Activated B cell treated with CpG ODN at 0.5 μM for 24 hours (primary cell): ENCODE measurements at regions not wholly inside any gene's neighbourhood (a gene's known extent, or its start where the extent isn't known, plus 50 kb on each side); places are given as distances from the start of the nearest gene placed in this dataset.

Experiments used
- ATAC-seq: fragments of 200-7000 bp; cut with Tn5 transposase; one replicate; pipeline ENCODE4 v1.10.0; 2021; ENCODE audit warnings: low read depth, mild to moderate bottlenecking, moderate library complexity
- CTCF ChIA-PET: fragments of 350-600 bp; sonication (Branson Sonifier 250); formaldehyde crosslinking; loops from one replicate; lab custom pipeline; 2021; ENCODE audit warnings: antibody characterized with exemption; lab: Charles Lee
- POLR2A ChIA-PET: fragments of 350-600 bp; sonication (Branson Sonifier 250); formaldehyde crosslinking; loops from one replicate; lab custom pipeline; 2021; ENCODE audit warnings: antibody characterized with exemption; lab: Charles Lee
- DNase-seq: peaks from one replicate; pipeline ENCODE4 v3.0.0; 2022
- H3K27ac Mint-ChIP-seq: one replicate; pipeline ENCODE4 v1.8.0; 2020; ENCODE audit warnings: mixed read lengths
- H3K27me3 Mint-ChIP-seq: one replicate; pipeline ENCODE4 v1.8.0; 2021; ENCODE audit warnings: mixed read lengths
- H3K36me3 Mint-ChIP-seq: one replicate; pipeline ENCODE4 v1.8.0; 2021; ENCODE audit warnings: low read depth, mixed read lengths
- H3K4me1 Mint-ChIP-seq: one replicate; pipeline ENCODE4 v1.8.0; 2021; ENCODE audit warnings: mixed read lengths
- H3K4me3 Mint-ChIP-seq: one replicate; pipeline ENCODE4 v1.8.0; 2020; ENCODE audit warnings: mild to moderate bottlenecking, mixed read lengths
- H3K9me3 Mint-ChIP-seq: one replicate; pipeline ENCODE4 v1.8.0; 2020; ENCODE audit warnings: mixed read lengths
- intact Hi-C: fragments of 100-400 bp; cut with micrococcal nuclease; formaldehyde crosslinking; loops from one replicate; pipeline ENCODE4 v1.15.1; 2024
- TF ChIP-seq, protein P1 (sequence below): fragments of 200-600 bp; IDR thresholded peaks from one replicate; pipeline ENCODE4 v1.8.0; 2022; ENCODE audit warnings: antibody characterized with exemption, mild to moderate bottlenecking

DNA sequence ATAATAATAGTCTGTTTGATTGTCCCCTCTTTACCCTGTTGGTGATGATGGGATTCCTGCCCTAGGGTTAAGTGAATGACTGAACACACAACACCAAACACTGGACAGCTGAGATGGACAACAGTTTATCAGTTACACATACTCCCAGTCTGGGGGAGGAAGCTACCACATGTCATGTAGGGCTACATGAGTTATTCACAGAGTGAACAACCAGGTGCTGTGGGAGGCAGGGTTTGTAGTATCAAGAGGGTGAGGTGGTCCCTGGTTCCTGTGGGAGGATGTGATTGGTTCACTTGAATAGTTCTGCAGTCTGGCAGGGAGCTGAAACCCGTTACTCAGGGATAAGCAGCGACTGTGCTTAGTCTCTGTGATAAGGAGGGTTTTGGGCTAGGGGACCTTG is 88.8 kb upstream of the AP1S2 start:
- H3K4me3 Mint-ChIP-seq: no peak overlapping the region
- POLR2A ChIA-PET: no interaction called here
- intact Hi-C loops: no loop called here
- no peaks in the 10 kb centered on the region for H3K9me3 Mint-ChIP-seq
- ATAC-seq: no peak
- no peaks in the 10 kb centered on the region for H3K27me3 Mint-ChIP-seq
- TF ChIP-seq, protein P1, sequence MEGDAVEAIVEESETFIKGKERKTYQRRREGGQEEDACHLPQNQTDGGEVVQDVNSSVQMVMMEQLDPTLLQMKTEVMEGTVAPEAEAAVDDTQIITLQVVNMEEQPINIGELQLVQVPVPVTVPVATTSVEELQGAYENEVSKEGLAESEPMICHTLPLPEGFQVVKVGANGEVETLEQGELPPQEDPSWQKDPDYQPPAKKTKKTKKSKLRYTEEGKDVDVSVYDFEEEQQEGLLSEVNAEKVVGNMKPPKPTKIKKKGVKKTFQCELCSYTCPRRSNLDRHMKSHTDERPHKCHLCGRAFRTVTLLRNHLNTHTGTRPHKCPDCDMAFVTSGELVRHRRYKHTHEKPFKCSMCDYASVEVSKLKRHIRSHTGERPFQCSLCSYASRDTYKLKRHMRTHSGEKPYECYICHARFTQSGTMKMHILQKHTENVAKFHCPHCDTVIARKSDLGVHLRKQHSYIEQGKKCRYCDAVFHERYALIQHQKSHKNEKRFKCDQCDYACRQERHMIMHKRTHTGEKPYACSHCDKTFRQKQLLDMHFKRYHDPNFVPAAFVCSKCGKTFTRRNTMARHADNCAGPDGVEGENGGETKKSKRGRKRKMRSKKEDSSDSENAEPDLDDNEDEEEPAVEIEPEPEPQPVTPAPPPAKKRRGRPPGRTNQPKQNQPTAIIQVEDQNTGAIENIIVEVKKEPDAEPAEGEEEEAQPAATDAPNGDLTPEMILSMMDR: no peak
- no peak overlapping the region for H3K27ac Mint-ChIP-seq
- H3K4me1 Mint-ChIP-seq: peaks cover 3% of the 10 kb centered on the region
- DNase-seq: no peak
- CTCF ChIA-PET: no interaction called here
- H3K36me3 Mint-ChIP-seq: no peaks in the 10 kb centered on the region

GRCh38 chrX:15942307-15942706 is 87.7 kb upstream of the AP1S2 start:
- Mint-ChIP-seq H3K9me3 (no peaks in the 10 kb centered on the region), H3K4me1 (peaks cover 3% of the 10 kb centered on the region), H3K27me3 (no peaks in the 10 kb centered on the region), H3K4me3 (no peak overlapping the region), H3K27ac (no peak overlapping the region), H3K36me3 (no peaks in the 10 kb centered on the region)
- CTCF ChIA-PET: no interaction called here
- DNase-seq (no peak), ATAC-seq (no peak)
- TF ChIP-seq, protein P1: no peak
- POLR2A ChIA-PET: no interaction called here
- intact Hi-C loops: no loop called here

DNA sequence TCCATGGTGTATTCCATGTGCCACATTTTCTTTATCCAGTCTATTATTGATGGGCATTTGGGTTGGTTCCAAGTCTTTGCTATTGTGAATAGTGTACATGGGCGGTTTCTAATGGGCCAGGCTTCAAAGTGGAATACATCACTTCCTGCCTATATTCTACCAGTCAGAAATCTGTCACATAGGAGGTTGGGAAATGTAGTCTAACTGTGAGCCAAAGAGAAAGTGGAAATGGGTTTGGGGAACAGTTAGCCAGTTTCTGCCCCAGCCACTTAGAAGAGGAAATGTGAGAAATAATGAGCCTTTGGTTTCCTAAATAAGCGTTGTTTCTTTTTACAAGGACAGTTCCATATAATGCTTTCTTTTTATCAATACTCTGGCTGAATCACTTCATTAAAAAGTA is 85.1 kb upstream of the AP1S2 start:
- ATAC-seq (no peak), DNase-seq (no peak)
- POLR2A ChIA-PET: no interaction called here
- TF ChIP-seq, protein P1: no peak
- no peaks in the 10 kb centered on the region for H3K9me3 Mint-ChIP-seq
- peaks cover 3% of the 10 kb centered on the region for H3K4me1 Mint-ChIP-seq
- CTCF ChIA-PET: interaction anchor here (0.8 kb wide), 1 partner anchor 9 kb away, joined by 3 read pairs; no protein-coding TSS in a partner anchor
- H3K4me3 Mint-ChIP-seq: no peak overlapping the region
- no peak overlapping the region for H3K27ac Mint-ChIP-seq
- no peaks in the 10 kb centered on the region for H3K27me3 Mint-ChIP-seq
- intact Hi-C loops: no loop called here
- no peaks in the 10 kb centered on the region for H3K36me3 Mint-ChIP-seq

GRCh38 chrX:15938072-15938471 is 83.5 kb upstream of the AP1S2 start:
- no peak for ATAC-seq
- DNase-seq: no peak
- H3K36me3 Mint-ChIP-seq: no peaks in the 10 kb centered on the region
- no peaks in the 10 kb centered on the region for H3K9me3 Mint-ChIP-seq
- intact Hi-C loops: no loop called here
- H3K27me3 Mint-ChIP-seq: no peaks in the 10 kb centered on the region
- POLR2A ChIA-PET: no interaction called here
- peaks cover 3% of the 10 kb centered on the region for H3K4me1 Mint-ChIP-seq
- no peak overlapping the region for H3K4me3 Mint-ChIP-seq
- no peak overlapping the region for H3K27ac Mint-ChIP-seq
- TF ChIP-seq, protein P1: no peak
- CTCF ChIA-PET: no interaction called here

DNA sequence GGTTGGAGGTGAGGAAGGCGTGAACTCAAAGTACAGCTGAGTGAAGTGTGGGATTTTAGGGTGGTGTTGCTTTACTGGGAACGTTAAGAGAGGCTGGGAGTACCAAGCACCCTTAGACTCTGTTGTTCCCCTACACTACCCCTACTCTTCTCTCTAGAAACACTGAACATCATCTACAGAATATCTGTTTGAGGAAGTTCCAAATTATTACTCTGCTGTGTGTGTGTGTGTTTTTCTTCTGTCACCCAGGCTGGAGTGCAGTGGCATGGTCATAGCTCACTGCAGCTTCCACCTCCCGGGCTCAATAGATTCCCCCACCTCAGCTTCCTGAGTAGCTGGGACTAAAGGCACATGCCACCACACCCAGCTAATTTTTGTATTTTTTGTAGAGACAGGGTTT is 76.7 kb upstream of the AP1S2 start:
- H3K4me3 Mint-ChIP-seq: no peak overlapping the region
- DNase-seq: no peak
- no peaks in the 10 kb centered on the region for H3K27me3 Mint-ChIP-seq
- no peaks in the 10 kb centered on the region for H3K9me3 Mint-ChIP-seq
- no peak for ATAC-seq
- ChIA-PET CTCF (interaction anchor here (0.8 to 3.4 kb wide), 6 partner anchors 76 to 513 kb away, joined by 3 to 16 read pairs (median 8); no protein-coding TSS in a partner anchor), POLR2A (interaction anchor here (1.6 kb wide), 1 partner anchor 77 kb away, joined by 6 read pairs; the partner anchor contains the start of gene AP1S2)
- TF ChIP-seq, protein P1: no peak
- peaks cover 14% of the 10 kb centered on the region for H3K4me1 Mint-ChIP-seq
- intact Hi-C loops: loop anchor here (2.0 kb wide), 3 partner anchors 191 to 513 kb away; partner anchors contain the start of gene GRPR
- H3K36me3 Mint-ChIP-seq: no peaks in the 10 kb centered on the region
- H3K27ac Mint-ChIP-seq: no peak overlapping the region
